ENCODE measurements at regions not wholly inside any gene's neighbourhood (a gene's known extent, or its start where the extent isn't known, plus 50 kb on each side); places are given as distances from the start of the nearest gene placed in this dataset.

DNA sequence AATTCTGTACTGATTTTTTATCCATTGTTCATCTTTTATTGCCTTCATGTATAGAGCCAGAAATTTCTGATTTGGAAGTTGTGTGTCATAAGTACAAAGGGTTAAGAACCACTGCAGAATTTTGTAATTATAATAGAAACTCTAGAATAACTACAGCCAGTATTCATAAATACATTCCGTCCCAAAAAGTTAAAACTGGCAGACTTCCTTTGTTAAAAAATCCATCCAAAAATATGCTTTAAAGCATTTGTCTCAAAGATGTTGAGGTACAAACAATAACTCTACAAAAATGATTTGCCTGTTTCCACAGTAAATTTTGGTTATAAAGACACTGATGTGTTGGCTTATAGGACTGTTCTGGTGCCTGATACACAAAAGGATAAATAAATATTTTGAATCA lies 436.6 kb downstream of the DTWD2 start:
- no peak overlapping the region for H3K4me3 ChIP-seq
- H3K4me1 ChIP-seq, result no peaks in the 10 kb centered on the region
- no peaks in the 10 kb centered on the region for H3K9me3 ChIP-seq
- DNase-seq, result no peak
- H3K36me3 ChIP-seq, result no peaks in the 10 kb centered on the region
- no peak for TF ChIP-seq POLR2A (IDR thresholded peaks at IDR 0.05)
- TF ChIP-seq, protein P1, sequence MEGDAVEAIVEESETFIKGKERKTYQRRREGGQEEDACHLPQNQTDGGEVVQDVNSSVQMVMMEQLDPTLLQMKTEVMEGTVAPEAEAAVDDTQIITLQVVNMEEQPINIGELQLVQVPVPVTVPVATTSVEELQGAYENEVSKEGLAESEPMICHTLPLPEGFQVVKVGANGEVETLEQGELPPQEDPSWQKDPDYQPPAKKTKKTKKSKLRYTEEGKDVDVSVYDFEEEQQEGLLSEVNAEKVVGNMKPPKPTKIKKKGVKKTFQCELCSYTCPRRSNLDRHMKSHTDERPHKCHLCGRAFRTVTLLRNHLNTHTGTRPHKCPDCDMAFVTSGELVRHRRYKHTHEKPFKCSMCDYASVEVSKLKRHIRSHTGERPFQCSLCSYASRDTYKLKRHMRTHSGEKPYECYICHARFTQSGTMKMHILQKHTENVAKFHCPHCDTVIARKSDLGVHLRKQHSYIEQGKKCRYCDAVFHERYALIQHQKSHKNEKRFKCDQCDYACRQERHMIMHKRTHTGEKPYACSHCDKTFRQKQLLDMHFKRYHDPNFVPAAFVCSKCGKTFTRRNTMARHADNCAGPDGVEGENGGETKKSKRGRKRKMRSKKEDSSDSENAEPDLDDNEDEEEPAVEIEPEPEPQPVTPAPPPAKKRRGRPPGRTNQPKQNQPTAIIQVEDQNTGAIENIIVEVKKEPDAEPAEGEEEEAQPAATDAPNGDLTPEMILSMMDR (IDR thresholded peaks at IDR 0.05), result no peak
- no peaks in the 10 kb centered on the region for H3K27me3 ChIP-seq
- H3K27ac ChIP-seq, result no peak overlapping the region

DNA sequence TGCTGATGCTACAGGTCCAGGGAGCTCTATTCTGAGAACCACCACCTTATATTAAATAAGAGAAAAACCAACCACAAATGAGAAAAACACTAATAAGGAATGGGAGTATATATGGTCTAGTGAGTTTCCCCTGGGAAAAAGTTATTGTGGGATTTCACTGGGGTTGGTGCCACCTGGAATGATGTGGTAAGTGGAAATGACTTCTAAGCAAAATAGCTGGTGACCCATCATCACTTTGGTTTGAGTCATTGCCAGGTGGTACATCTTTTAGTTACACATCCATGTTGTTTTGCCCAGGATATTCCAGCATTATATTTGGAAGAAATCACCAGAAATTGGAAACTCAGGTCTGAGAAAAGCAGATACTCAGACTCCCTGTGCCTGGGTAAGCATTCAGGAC lies 437.3 kb downstream of the DTWD2 start:
- Histone ChIP-seq H3K9me3 (no peaks in the 10 kb centered on the region), H3K4me3 (no peak overlapping the region), H3K4me1 (no peaks in the 10 kb centered on the region), H3K27me3 (no peaks in the 10 kb centered on the region), H3K36me3 (no peaks in the 10 kb centered on the region), H3K27ac (no peak overlapping the region)
- TF ChIP-seq, protein P1 (IDR thresholded peaks at IDR 0.05), result no peak
- DNase-seq, result no peak

DNA sequence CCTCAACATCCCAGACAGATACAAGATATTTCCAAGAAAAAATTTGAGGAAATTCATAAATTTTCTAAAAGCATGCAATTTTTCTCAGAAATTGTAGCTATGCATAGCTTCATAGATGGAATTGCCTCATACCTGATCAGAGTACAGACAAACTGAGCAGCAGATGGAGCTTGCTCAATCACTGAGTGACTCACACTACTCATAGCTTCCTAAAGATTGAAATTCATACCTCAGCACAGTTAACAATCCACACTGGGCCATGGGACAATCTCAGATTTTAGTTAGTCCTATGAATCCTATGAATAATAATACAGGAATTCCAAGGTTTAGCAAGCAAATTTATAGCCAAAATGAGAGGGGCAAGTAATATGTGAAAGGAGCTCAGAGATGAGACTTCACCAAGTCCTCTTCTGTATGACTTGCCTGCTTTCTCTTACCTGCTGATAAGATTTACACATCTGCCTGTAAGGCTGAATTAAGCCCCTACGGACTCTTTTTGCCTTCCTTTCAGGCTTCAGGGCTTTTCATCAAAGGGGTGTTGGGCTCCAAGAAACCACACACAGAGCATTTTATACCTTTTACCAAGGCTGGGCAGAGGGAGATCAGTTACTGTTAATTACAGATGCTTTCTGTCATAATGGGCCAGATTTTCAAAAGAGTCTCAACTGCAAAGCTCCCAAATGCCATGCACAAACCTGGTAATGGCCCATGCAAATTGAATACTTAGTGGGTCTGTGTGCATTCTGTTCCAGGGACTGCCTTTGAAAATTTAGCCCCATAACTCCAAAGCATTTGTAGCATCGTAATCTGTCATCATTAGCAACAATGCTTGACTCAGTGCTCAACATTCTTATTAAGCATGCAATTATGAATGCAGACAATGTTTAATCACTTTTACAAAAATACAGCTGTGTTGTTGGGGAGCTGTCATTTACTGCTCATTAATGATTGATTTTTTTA lies 439.3 kb downstream of the DTWD2 start:
- H3K27me3 ChIP-seq, result no peaks in the 10 kb centered on the region
- no peak for TF ChIP-seq POLR2A (IDR thresholded peaks at IDR 0.05)
- TF ChIP-seq, protein P1 (IDR thresholded peaks at IDR 0.05), result no peak
- no peaks in the 10 kb centered on the region for H3K36me3 ChIP-seq
- H3K9me3 ChIP-seq, result no peaks in the 10 kb centered on the region
- no peaks in the 10 kb centered on the region for H3K4me1 ChIP-seq
- H3K27ac ChIP-seq, result no peak overlapping the region
- no peak overlapping the region for H3K4me3 ChIP-seq
- DNase-seq, result no peak

DNA sequence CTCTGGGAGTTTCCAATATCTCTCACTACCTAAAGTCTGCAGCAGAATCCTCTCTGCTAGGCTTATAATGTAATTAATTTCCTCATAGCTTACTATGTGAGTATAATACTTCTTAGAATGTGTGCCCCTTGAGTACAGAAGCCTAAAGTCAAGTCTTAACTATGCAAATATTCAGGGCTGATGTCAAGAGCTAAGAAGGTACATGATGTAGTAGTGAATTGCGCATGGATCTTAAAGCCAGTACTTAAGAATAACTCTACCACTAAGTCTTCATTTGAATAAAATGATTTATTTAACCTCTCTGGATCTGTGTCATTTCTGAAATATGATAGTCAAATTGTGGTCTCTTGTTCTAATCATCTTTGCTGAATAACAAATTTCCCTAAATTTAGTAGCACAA lies 442.9 kb downstream of the DTWD2 start:
- no peaks in the 10 kb centered on the region for H3K9me3 ChIP-seq
- H3K36me3 ChIP-seq, result no peaks in the 10 kb centered on the region
- H3K27me3 ChIP-seq, result no peaks in the 10 kb centered on the region
- TF ChIP-seq, protein P1 (IDR thresholded peaks at IDR 0.05), result no peak
- no peak for TF ChIP-seq POLR2A (IDR thresholded peaks at IDR 0.05)
- no peak for DNase-seq
- no peaks in the 10 kb centered on the region for H3K4me1 ChIP-seq
- no peak overlapping the region for H3K27ac ChIP-seq
- no peak overlapping the region for H3K4me3 ChIP-seq

DNA sequence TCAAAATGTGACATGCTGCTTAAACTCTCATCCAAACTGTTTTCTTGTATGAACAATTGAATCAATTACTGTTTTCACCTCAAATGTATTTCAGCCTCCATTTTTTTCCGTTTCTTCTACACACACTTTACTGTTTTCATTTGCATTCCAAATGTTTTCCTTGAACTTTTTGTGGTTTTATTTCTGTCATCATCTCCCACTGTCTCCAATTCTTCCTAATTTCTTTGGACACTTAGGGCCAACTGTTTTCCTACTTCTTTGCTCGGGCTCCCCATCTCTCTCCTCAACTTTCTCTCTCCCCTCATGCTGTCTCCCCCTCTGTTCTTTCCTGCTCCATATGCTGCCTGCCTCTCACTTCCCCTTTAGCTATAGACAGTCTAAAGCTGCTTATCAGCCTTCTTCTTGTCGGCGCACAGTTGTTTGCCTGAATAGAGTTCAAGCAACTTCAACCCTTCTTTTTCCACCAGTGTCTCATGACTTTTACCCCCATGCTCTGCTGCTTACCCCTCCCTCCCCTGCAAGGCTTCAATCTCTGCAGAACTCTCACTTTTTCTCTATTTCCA lies 443.4 kb downstream of the DTWD2 start:
- H3K27ac ChIP-seq, result no peak overlapping the region
- no peaks in the 10 kb centered on the region for H3K27me3 ChIP-seq
- no peak for TF ChIP-seq POLR2A (IDR thresholded peaks at IDR 0.05)
- TF ChIP-seq, protein P1 (IDR thresholded peaks at IDR 0.05), result no peak
- H3K4me1 ChIP-seq, result no peaks in the 10 kb centered on the region
- DNase-seq, result no peak
- H3K4me3 ChIP-seq, result no peak overlapping the region
- H3K9me3 ChIP-seq, result no peaks in the 10 kb centered on the region
- H3K36me3 ChIP-seq, result no peaks in the 10 kb centered on the region

All from Peyer's patch (tissue), 4 donors.